Mesenchymal stem cell (in vitro differentiated cells and primary cell): ENCODE measurements at regions not wholly inside any gene's neighbourhood (a gene's known extent, or its start where the extent isn't known, plus 50 kb on each side); places are given as distances from the start of the nearest gene placed in this dataset.

Source experiments
- DNase-seq: peaks from one replicate; pipeline ENCODE4 v3.0.0-alpha.2; 2013
- H2AFZ ChIP-seq: one replicate; pipeline ENCODE4 v1.6.1; 2013; ENCODE audit warnings: low read depth, mild to moderate bottlenecking, control low read depth, inconsistent platforms, low read length, moderate library complexity
- H2AK5ac ChIP-seq: 2 replicates; pipeline ENCODE4 v1.6.1; 2013; ENCODE audit warnings: low read length, moderate library complexity, mild to moderate bottlenecking, inconsistent platforms; ENCODE audit not compliant: severe bottlenecking
- H2BK120ac ChIP-seq: one replicate; pipeline ENCODE4 v1.6.1; 2013; ENCODE audit warnings: low read depth, mild to moderate bottlenecking, inconsistent platforms, low read length, moderate library complexity
- H2BK12ac ChIP-seq, 2 experiments: one replicate each; pipeline ENCODE4 v1.6.1; 2013; ENCODE audit warnings: inconsistent platforms in 2 of 2, low read length in 2 of 2, mild to moderate bottlenecking in 2 of 2, moderate library complexity in 2 of 2, control low read depth in 1 of 2
- H2BK15ac ChIP-seq: one replicate; pipeline ENCODE4 v1.6.1; 2013; ENCODE audit warnings: mild to moderate bottlenecking, low read depth, inconsistent platforms; ENCODE audit not compliant: poor library complexity, severe bottlenecking
- H2BK5ac ChIP-seq: 2 replicates; pipeline ENCODE4 v1.6.1; 2013; ENCODE audit warnings: low read depth, mild to moderate bottlenecking, low read length, control low read depth, inconsistent platforms; ENCODE audit not compliant: poor library complexity, severe bottlenecking
- H3K14ac ChIP-seq, 2 experiments: one replicate each; pipeline ENCODE4 v1.6.1; 2013; ENCODE audit warnings: inconsistent platforms in 2 of 2, low read length in 2 of 2, control low read depth in 1 of 2, mild to moderate bottlenecking in 1 of 2, moderate library complexity in 1 of 2
- H3K18ac ChIP-seq, 2 experiments: one replicate each; pipeline ENCODE4 v1.6.1; 2013; ENCODE audit warnings: inconsistent platforms in 2 of 2, low read length in 2 of 2, control low read depth in 1 of 2, low read depth in 1 of 2, mild to moderate bottlenecking in 1 of 2
- H3K23ac ChIP-seq, 2 experiments: one replicate each; pipeline ENCODE4 v1.6.1; 2013; ENCODE audit warnings: inconsistent platforms in 2 of 2, low read length in 2 of 2, mild to moderate bottlenecking in 2 of 2, moderate library complexity in 2 of 2, control low read depth in 1 of 2
- H3K27ac ChIP-seq: 2 replicates; pipeline ENCODE4 v1.5.1; 2013; ENCODE audit warnings: mild to moderate bottlenecking, moderate library complexity, low read length, control low read depth, inconsistent platforms; ENCODE audit not compliant: poor library complexity, severe bottlenecking
- H3K27me3 ChIP-seq, 2 experiments: 2 replicates each; pipeline versions ENCODE4 v1.6.1 to v1.7.0; 2013; ENCODE audit warnings: low read length in 2 of 2, mild to moderate bottlenecking in 2 of 2, moderate library complexity in 2 of 2, control low read depth in 1 of 2, inconsistent platforms in 1 of 2; ENCODE audit not compliant: control insufficient read depth in 1 of 2, insufficient read depth in 1 of 2
- H3K36me3 ChIP-seq, 2 experiments: 2 replicates each; pipeline versions ENCODE4 v1.6.1 to v1.7.0; 2013; ENCODE audit warnings: low read length in 2 of 2, control low read depth in 1 of 2, inconsistent platforms in 1 of 2, low read depth in 1 of 2, mild to moderate bottlenecking in 1 of 2; ENCODE audit not compliant: insufficient read depth in 2 of 2, control insufficient read depth in 1 of 2
- H3K4ac ChIP-seq, 2 experiments: one replicate each; pipeline ENCODE4 v1.6.1; 2013; ENCODE audit warnings: inconsistent platforms in 2 of 2, low read length in 2 of 2, mild to moderate bottlenecking in 2 of 2, moderate library complexity in 2 of 2, control low read depth in 1 of 2, low read depth in 1 of 2
- H3K4me1 ChIP-seq: 2 replicates; pipeline ENCODE4 v1.6.1; 2013; ENCODE audit warnings: low read depth, low read length, control low read depth; ENCODE audit not compliant: control insufficient read depth, insufficient read depth
- H3K4me2 ChIP-seq: 2 replicates; pipeline ENCODE4 v1.6.1; 2013; ENCODE audit warnings: low read length, mild to moderate bottlenecking, inconsistent platforms; ENCODE audit not compliant: poor library complexity, severe bottlenecking
- H3K4me3 ChIP-seq, 2 experiments: 2 replicates each; pipeline versions ENCODE4 v1.5.1 to v1.7.0; 2013; ENCODE audit warnings: low read length in 2 of 2, mild to moderate bottlenecking in 2 of 2, control low read depth in 1 of 2, low read depth in 1 of 2; ENCODE audit not compliant: insufficient read depth in 1 of 2
- H3K79me1 ChIP-seq: replicated peaks from 2 replicates; pipeline ENCODE4 v1.6.1; 2013; ENCODE audit warnings: mild to moderate bottlenecking, control low read depth, low read length, inconsistent platforms; ENCODE audit not compliant: poor library complexity, severe bottlenecking
- H3K9ac ChIP-seq: 2 replicates; pipeline ENCODE4 v1.7.0; 2013; ENCODE audit warnings: mild to moderate bottlenecking, low read length, moderate library complexity
- H3K9me3 ChIP-seq: 2 replicates; pipeline ENCODE4 v1.7.0; 2013; ENCODE audit warnings: mild to moderate bottlenecking, low read length; ENCODE audit not compliant: control insufficient read depth
- H4K8ac ChIP-seq: one replicate; pipeline ENCODE4 v1.6.1; 2013; ENCODE audit warnings: inconsistent platforms, mild to moderate bottlenecking, low read length, moderate library complexity
- H4K91ac ChIP-seq: one replicate; pipeline ENCODE4 v1.6.1; 2013; ENCODE audit warnings: mild to moderate bottlenecking, low read length, inconsistent platforms
- WGBS: methylation state at CpG from one replicate; pipeline ENCODE4 v1.1.7; 2013; ENCODE audit warnings: mixed read lengths; 5-methylcytosine and 5-hydroxymethylcytosine counted together

DNA sequence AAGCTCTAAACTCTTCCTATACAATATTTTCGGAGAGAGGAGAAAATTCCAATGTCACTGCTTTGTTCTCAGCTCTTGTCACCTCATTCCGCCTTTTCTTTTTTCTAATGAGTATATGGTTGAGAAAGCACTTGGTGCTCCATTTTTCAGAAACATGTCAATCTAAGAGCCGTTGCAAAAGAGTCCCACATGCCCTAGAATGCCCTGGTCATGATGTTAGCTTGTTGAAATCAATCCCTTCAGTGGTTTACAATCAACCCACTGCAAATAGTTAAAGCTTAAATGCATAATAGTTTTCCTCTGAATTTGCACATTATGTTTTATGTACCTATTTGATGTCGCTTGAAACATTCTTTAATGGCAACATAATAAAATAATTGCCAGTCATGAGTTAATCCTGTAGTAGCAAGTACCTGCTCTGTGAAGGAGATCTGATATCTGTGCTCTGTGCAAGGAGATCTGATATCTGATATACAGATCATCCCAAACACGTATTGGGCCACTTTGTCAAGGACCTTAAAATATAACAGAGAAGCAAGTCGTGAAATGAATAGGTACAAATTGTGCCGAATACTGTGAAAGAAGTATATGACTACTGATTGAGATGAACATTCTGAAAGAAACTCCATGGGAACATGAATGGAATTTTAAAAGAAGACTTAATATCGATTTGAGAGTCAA is 1633.5 kb downstream of the SUCLG1 start:
- no peak overlapping the region for H3K9ac ChIP-seq
- no peak overlapping the region for H4K91ac ChIP-seq
- H3K27ac ChIP-seq, result no peak overlapping the region
- DNase-seq, result no peak
- no peak overlapping the region for H2BK120ac ChIP-seq
- no peak overlapping the region for H3K4me3 ChIP-seq
- H2BK15ac ChIP-seq, result no peak overlapping the region
- no peak overlapping the region for H2BK12ac ChIP-seq
- no peaks in the 10 kb centered on the region for H3K36me3 ChIP-seq
- H3K4ac ChIP-seq, result no peak overlapping the region
- H2AFZ ChIP-seq, result no peak overlapping the region
- 77% methylated on average over 5 of the region's 8 CpGs for WGBS
- no peak overlapping the region for H2BK5ac ChIP-seq
- no peak overlapping the region for H4K8ac ChIP-seq
- H3K14ac ChIP-seq, result no peak overlapping the region
- H3K4me1 ChIP-seq, result no peaks in the 10 kb centered on the region
- no peak overlapping the region for H3K18ac ChIP-seq
- no peak overlapping the region for H3K4me2 ChIP-seq
- H3K23ac ChIP-seq, result no peak overlapping the region
- H3K27me3 ChIP-seq, result no peaks in the 10 kb centered on the region
- H3K9me3 ChIP-seq, result peaks cover 4% of the 10 kb centered on the region
- no peaks in the 10 kb centered on the region for H3K79me1 ChIP-seq
- no peak overlapping the region for H2AK5ac ChIP-seq

DNA sequence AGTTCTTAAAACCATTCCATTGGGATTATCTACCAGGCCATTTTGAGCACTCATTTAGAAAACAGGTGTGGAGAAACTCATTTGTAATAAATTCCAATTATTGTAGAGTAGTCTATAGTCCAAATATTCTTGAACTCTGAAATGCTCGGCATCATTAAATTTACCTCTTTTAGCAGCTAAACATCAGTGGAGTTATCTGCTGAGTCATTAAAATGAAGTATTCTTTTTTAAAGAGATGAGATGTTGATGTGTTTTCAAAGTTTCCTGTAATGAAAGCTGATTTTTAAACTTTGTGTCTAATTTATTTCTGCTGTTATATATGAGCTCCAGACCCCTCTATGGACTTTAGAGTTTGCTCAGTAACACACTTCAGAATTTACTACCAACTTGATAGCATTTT is 1635.2 kb downstream of the SUCLG1 start:
- WGBS, result no CpG with 5 or more reads among the region's 1 CpG
- Histone ChIP-seq H3K79me1 (no peaks in the 10 kb centered on the region), H3K4me3 (no peak overlapping the region), H3K27ac (no peak overlapping the region), H3K36me3 (no peaks in the 10 kb centered on the region), H3K23ac (no peak overlapping the region), H2BK15ac (no peak overlapping the region), H3K27me3 (no peaks in the 10 kb centered on the region), H3K4me2 (no peak overlapping the region), H2BK5ac (no peak overlapping the region), H4K8ac (no peak overlapping the region), H3K9me3 (peaks cover 4% of the 10 kb centered on the region), H3K4me1 (peaks cover 4% of the 10 kb centered on the region), H2BK12ac (no peak overlapping the region), H3K18ac (no peak overlapping the region), H2AFZ (no peak overlapping the region), H3K14ac (no peak overlapping the region), H2AK5ac (no peak overlapping the region), H2BK120ac (no peak overlapping the region), H3K9ac (no peak overlapping the region), H3K4ac (no peak overlapping the region), H4K91ac (no peak overlapping the region)
- no peak for DNase-seq

DNA sequence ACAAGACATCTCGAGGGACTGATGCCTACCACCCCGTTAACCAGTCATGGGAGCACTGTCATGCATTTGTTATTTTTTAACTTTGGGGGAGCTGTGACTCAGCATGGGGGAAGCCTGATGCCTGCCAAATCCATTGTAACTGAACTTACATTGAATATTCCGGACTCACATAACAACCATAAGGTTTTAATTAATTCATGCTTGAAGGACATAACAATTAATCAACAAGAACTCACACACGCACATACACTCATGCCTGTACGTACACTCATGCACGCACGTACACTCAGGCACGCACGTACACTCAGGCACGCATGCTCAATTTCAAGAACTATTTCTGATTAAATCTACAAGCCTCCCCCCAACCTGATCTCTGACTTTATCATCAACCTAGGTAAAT is 1639.1 kb downstream of the SUCLG1 start:
- H4K91ac ChIP-seq, result no peak overlapping the region
- H2AK5ac ChIP-seq, result no peak overlapping the region
- no peak overlapping the region for H3K4me3 ChIP-seq
- no peak overlapping the region for H2BK5ac ChIP-seq
- H3K9me3 ChIP-seq, result no peaks in the 10 kb centered on the region
- peaks cover 4% of the 10 kb centered on the region for H3K4me1 ChIP-seq
- no peak overlapping the region for H3K27ac ChIP-seq
- H3K4me2 ChIP-seq, result no peak overlapping the region
- no peak for DNase-seq
- H3K23ac ChIP-seq, result no peak overlapping the region
- H4K8ac ChIP-seq, result no peak overlapping the region
- no peaks in the 10 kb centered on the region for H3K27me3 ChIP-seq
- peak overlapping the region in 1 of 2 experiments; percentile 12 for H3K18ac ChIP-seq
- no peaks in the 10 kb centered on the region for H3K36me3 ChIP-seq
- no peak overlapping the region for H2BK12ac ChIP-seq
- no peak overlapping the region for H2BK15ac ChIP-seq
- no peak overlapping the region for H3K14ac ChIP-seq
- no peak overlapping the region for H3K9ac ChIP-seq
- 92% methylated on average over 10 of the region's 10 CpGs for WGBS
- H2BK120ac ChIP-seq, result no peak overlapping the region
- H3K79me1 ChIP-seq, result no peaks in the 10 kb centered on the region
- no peak overlapping the region for H3K4ac ChIP-seq
- no peak overlapping the region for H2AFZ ChIP-seq

DNA sequence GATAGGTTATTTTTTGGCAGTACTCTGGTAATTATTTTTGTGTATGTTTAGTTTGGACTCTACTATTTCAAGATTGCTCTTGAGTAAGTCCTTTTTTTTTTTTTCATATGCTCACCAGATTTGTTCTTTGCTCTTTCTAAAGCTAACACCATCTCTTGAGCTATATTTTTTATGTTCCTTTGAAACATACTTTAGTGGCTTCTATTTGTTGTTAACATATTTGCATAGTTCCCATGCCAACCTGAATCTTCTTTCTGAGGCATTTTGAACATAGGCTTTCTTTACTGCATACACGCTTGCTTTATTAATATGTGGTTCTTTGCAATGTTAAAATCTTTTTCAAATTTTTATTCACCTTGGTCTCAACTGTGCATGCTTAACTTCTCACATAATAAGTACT is 1644.9 kb downstream of the SUCLG1 start:
- no CpG with 5 or more reads among the region's 1 CpG for WGBS
- no peaks in the 10 kb centered on the region for H3K4me1 ChIP-seq
- no peaks in the 10 kb centered on the region for H3K79me1 ChIP-seq

More for the DNA sequence above, 1644.9 kb downstream of the SUCLG1 start:
- Histone ChIP-seq H3K4me3 (no peak overlapping the region), H3K27me3 (no peaks in the 10 kb centered on the region), H2BK12ac (no peak overlapping the region), H3K14ac (no peak overlapping the region), H3K4ac (no peak overlapping the region), H3K23ac (no peak overlapping the region), H2BK5ac (no peak overlapping the region), H3K9me3 (no peaks in the 10 kb centered on the region), H3K36me3 (no peaks in the 10 kb centered on the region), H3K9ac (no peak overlapping the region), H3K27ac (no peak overlapping the region), H2AFZ (no peak overlapping the region), H4K91ac (no peak overlapping the region), H4K8ac (no peak overlapping the region), H3K18ac (no peak overlapping the region), H3K4me2 (no peak overlapping the region), H2AK5ac (no peak overlapping the region), H2BK15ac (no peak overlapping the region), H2BK120ac (no peak overlapping the region)
- DNase-seq, result no peak
